K562 (cell line): ENCODE measurements at regions not wholly inside any gene's neighbourhood (a gene's known extent, or its start where the extent isn't known, plus 50 kb on each side); places are given as distances from the start of the nearest gene placed in this dataset.

Experiments
- ATF1 ChIP-seq, 2 experiments: fragments of 450-650 bp in 1 of 2; IDR thresholded peaks; 2 replicates each; pipeline ENCODE4 v1.6.1; 2016; ENCODE audit warnings: missing compliant biosample characterization in 1 of 2, missing genetic modification characterization in 1 of 2
- BRCA1 ChIP-seq, 2 experiments: fragments of 450-650 bp in 1 of 2; sonication (generic) in 1 of 2; formaldehyde crosslinking in 1 of 2; IDR thresholded peaks; 2 replicates each; pipeline versions ENCODE4 v1.5.0 to v1.6.1; 2017 to 2020; ENCODE audit warnings: mild to moderate bottlenecking in 1 of 2, missing genetic modification reagents in 1 of 2
- CTBP1 ChIP-seq: fragments of 450-650 bp; IDR thresholded peaks from 2 replicates; pipeline ENCODE4 v1.6.1; 2016; ENCODE audit warnings: borderline replicate concordance
- ESRRA ChIP-seq: fragments of 450-650 bp; IDR thresholded peaks from 2 replicates; pipeline ENCODE4 v1.6.1; 2014; ENCODE audit warnings: low read depth, mild to moderate bottlenecking, moderate library complexity, borderline replicate concordance
- HSF4 ChIP-seq: fragments of 250-450 bp; sonication (Bioruptor Pico); IDR thresholded peaks from 2 replicates; pipeline ENCODE4 v2.1.2; 2022; ENCODE audit warnings: mild to moderate bottlenecking, moderate library complexity, borderline replicate concordance
- MTA2 ChIP-seq: fragments of 450-650 bp; IDR thresholded peaks from 2 replicates; pipeline ENCODE4 v1.6.1; 2016; ENCODE audit warnings: low read depth
- MXI1 ChIP-seq: IDR thresholded peaks from 2 replicates; pipeline ENCODE4 v1.6.1; 2011; ENCODE audit warnings: low read depth, mild to moderate bottlenecking, improper control_type of control experiment, low read length
- MYNN ChIP-seq, 2 experiments: sonication (generic); formaldehyde crosslinking in 1 of 2; IDR thresholded peaks; 2 replicates each; pipeline versions ENCODE4 v1.5.0 to v1.6.1; 2016 to 2020; ENCODE audit warnings: antibody characterized with exemption in 1 of 2, missing genetic modification reagents in 1 of 2
- NFRKB ChIP-seq: fragments of 450-650 bp; IDR thresholded peaks from 2 replicates; pipeline ENCODE4 v1.6.1; 2016; ENCODE audit warnings: low read depth
- NR2C1 ChIP-seq, 2 experiments: fragments of 450-650 bp; IDR thresholded peaks; 2 replicates each; pipeline ENCODE4 v1.6.1; 2017; ENCODE audit warnings: mild to moderate bottlenecking in 2 of 2, antibody characterized with exemption in 1 of 2, inconsistent platforms in 1 of 2, missing compliant biosample characterization in 1 of 2, missing genetic modification characterization in 1 of 2
- RAD51 ChIP-seq: fragments of 450-650 bp; IDR thresholded peaks from 2 replicates; pipeline ENCODE4 v1.7.1; 2016; ENCODE audit warnings: low read depth, mild to moderate bottlenecking, borderline replicate concordance
- RBFOX2 ChIP-seq: fragments of 200-400 bp; formaldehyde crosslinking; IDR thresholded peaks from 2 replicates; pipeline ENCODE4 v1.6.1; 2017; ENCODE audit warnings: low read depth, mild to moderate bottlenecking, low read length, moderate library complexity
- RCOR1 ChIP-seq, 2 experiments: IDR thresholded peaks; 2 replicates each; pipeline ENCODE4 v1.6.1; 2012; ENCODE audit warnings: low read depth in 2 of 2, low read length in 2 of 2, borderline replicate concordance in 1 of 2, improper control_type of control experiment in 1 of 2
- SRF ChIP-seq, 2 experiments: fragments of 250-450, 450-650 bp in 1 of 2; sonication (Bioruptor Pico) in 1 of 2; sonication (generic) in 1 of 2; formaldehyde crosslinking; IDR thresholded peaks; 2 replicates each; pipeline versions ENCODE4 v1.5.0 to v1.5.1; 2020 to 2022; ENCODE audit warnings: mild to moderate bottlenecking in 1 of 2, missing genetic modification reagents in 1 of 2
- TAL1 ChIP-seq: fragments of 450-650 bp; IDR thresholded peaks from 2 replicates; pipeline ENCODE4 v1.6.1; 2016; ENCODE audit warnings: mild to moderate bottlenecking
- TCF3 ChIP-seq: sonication (generic); formaldehyde crosslinking; IDR thresholded peaks from 2 replicates; pipeline ENCODE4 v1.4.0; 2020; ENCODE audit warnings: mild to moderate bottlenecking, missing genetic modification reagents
- YY1 ChIP-seq, 3 experiments: IDR thresholded peaks; 2 replicates each; pipeline ENCODE4 v1.6.1; 2011; ENCODE audit warnings: low read length in 2 of 3, mild to moderate bottlenecking in 2 of 3, moderate library complexity in 2 of 3, borderline replicate concordance in 1 of 3, control low read depth in 1 of 3, low read depth in 1 of 3; ENCODE audit not compliant: insufficient read depth in 3 of 3, insufficient replicate concordance in 2 of 3, control insufficient read depth in 1 of 3, insufficient read length in 1 of 3; ENCODE audit errors: extremely low read depth in 1 of 3
- ZNF124 ChIP-seq: sonication (generic); formaldehyde crosslinking; IDR thresholded peaks from 2 replicates; pipeline ENCODE4 v1.8.1; 2022; ENCODE audit warnings: missing genetic modification reagents
- ZNF354B ChIP-seq: fragments of 250-450 bp; sonication (Bioruptor Pico); IDR thresholded peaks from 2 replicates; pipeline ENCODE4 v1.4.0; 2020
- ZNF695 ChIP-seq: fragments of 450-650 bp; formaldehyde crosslinking; IDR thresholded peaks from 2 replicates; pipeline ENCODE4 v1.4.0; 2020; ENCODE audit warnings: mild to moderate bottlenecking, moderate library complexity
- ZNF717 ChIP-seq: fragments of 250-450 bp; sonication (Bioruptor Pico); IDR thresholded peaks from 2 replicates; pipeline ENCODE4 v1.5.0; 2021
- TF ChIP-seq, protein P1 (sequence below): sonication (generic); formaldehyde crosslinking; IDR thresholded peaks from 2 replicates; pipeline ENCODE4 v1.9.0; 2022; ENCODE audit warnings: mild to moderate bottlenecking, missing genetic modification reagents
- TF ChIP-seq, protein P2 (sequence below): sonication (generic); formaldehyde crosslinking; IDR thresholded peaks from 2 replicates; pipeline ENCODE4 v1.8.0; 2023; ENCODE audit warnings: mild to moderate bottlenecking, missing genetic modification reagents
- TF ChIP-seq, protein P3 (sequence below), 2 experiments: fragments of 200-800 bp in 1 of 2; sonication (Bioruptor generic) in 1 of 2; sonication (generic) in 1 of 2; formaldehyde crosslinking in 1 of 2; IDR thresholded peaks in 1 of 2; conservative IDR thresholded peaks in 1 of 2; 2 replicates each; pipeline versions ENCODE4 v1.5.0 to v1.6.1; 2016 to 2020; ENCODE audit warnings: missing compliant biosample characterization in 1 of 2, missing genetic modification characterization in 1 of 2, missing genetic modification reagents in 1 of 2

GRCh38 chr22:22171357-22172218 lies 73.0 kb upstream of the VPREB1 start (continued):
- TF ChIP-seq, protein P1, sequence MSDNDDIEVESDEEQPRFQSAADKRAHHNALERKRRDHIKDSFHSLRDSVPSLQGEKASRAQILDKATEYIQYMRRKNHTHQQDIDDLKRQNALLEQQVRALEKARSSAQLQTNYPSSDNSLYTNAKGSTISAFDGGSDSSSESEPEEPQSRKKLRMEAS (CRISPR knock-in tag): no peak
- TF ChIP-seq ZNF717 (CRISPR knock-in tag): no peak
- no peak for TF ChIP-seq HSF4 (CRISPR knock-in tag)
- no peak for TF ChIP-seq YY1 (IDR thresholded peaks at IDR 0.05; ENCODE audit: borderline replicate concordance in 1 of 3, control insufficient read depth in 1 of 3, extremely low read depth in 1 of 3, insufficient read depth in 3 of 3, insufficient read length in 1 of 3, insufficient replicate concordance in 2 of 3, low read depth in 1 of 3, low read length in 2 of 3)
- TF ChIP-seq MXI1: no peak
- no peak for TF ChIP-seq NR2C1 (IDR thresholded peaks at IDR 0.05)
- no peak for TF ChIP-seq NR2C1 (tag; IDR thresholded peaks at IDR 0.05)
- peak; percentile 72; the same call in 1 of the 2 replicates for TF ChIP-seq ESRRA
- no peak for TF ChIP-seq RAD51
- TF ChIP-seq, protein P2, sequence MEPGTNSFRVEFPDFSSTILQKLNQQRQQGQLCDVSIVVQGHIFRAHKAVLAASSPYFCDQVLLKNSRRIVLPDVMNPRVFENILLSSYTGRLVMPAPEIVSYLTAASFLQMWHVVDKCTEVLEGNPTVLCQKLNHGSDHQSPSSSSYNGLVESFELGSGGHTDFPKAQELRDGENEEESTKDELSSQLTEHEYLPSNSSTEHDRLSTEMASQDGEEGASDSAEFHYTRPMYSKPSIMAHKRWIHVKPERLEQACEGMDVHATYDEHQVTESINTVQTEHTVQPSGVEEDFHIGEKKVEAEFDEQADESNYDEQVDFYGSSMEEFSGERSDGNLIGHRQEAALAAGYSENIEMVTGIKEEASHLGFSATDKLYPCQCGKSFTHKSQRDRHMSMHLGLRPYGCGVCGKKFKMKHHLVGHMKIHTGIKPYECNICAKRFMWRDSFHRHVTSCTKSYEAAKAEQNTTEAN (CRISPR knock-in tag): no peak
- no peak for TF ChIP-seq BRCA1 (IDR thresholded peaks at IDR 0.05)
- TF ChIP-seq BRCA1 (CRISPR knock-in tag; IDR thresholded peaks at IDR 0.05): peak; percentile 76; the same call in 1 of the 2 replicates
- peak in 1 of 2 experiments; percentile 10; a peak in 1 of 4 replicates for TF ChIP-seq SRF (CRISPR knock-in tag; IDR thresholded peaks at IDR 0.05)
- no peak for TF ChIP-seq TAL1
- TF ChIP-seq ZNF124: 0 out of 2 replicates have a peak, but pooled peaks have one; percentile 12
- TF ChIP-seq TCF3 (CRISPR knock-in tag): no peak
- 0 out of 2 replicates have a peak, but pooled peaks have one; percentile 32 for TF ChIP-seq CTBP1
- no peak for TF ChIP-seq ZNF695
- no peak for TF ChIP-seq ZNF354B (CRISPR knock-in tag)
- TF ChIP-seq MTA2: no peak
- no peak for TF ChIP-seq NFRKB
- TF ChIP-seq ATF1 (CRISPR knock-in tag; IDR thresholded peaks at IDR 0.05): no peak
- no peak for TF ChIP-seq ATF1 (tag; IDR thresholded peaks at IDR 0.05)
- TF ChIP-seq, protein P3, sequence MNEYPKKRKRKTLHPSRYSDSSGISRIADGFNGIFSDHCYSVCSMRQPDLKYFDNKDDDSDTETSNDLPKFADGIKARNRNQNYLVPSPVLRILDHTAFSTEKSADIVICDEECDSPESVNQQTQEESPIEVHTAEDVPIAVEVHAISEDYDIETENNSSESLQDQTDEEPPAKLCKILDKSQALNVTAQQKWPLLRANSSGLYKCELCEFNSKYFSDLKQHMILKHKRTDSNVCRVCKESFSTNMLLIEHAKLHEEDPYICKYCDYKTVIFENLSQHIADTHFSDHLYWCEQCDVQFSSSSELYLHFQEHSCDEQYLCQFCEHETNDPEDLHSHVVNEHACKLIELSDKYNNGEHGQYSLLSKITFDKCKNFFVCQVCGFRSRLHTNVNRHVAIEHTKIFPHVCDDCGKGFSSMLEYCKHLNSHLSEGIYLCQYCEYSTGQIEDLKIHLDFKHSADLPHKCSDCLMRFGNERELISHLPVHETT (CRISPR knock-in tag; conservative IDR thresholded peaks at IDR 0.05 in 1 of 2, IDR thresholded peaks at IDR 0.05 in 1 of 2): peak in 1 of 2 experiments; percentile 95; a peak in 1 of 4 replicates
- TF ChIP-seq RCOR1 (IDR thresholded peaks at IDR 0.05; ENCODE audit: borderline replicate concordance in 1 of 2, low read depth in 2 of 2, low read length in 2 of 2): 0 out of 4 replicates have a peak, but pooled peaks of 1 of the 2 experiments have one; percentile 41
- TF ChIP-seq RBFOX2: no peak
- TF ChIP-seq MYNN (IDR thresholded peaks at IDR 0.05): no peak
- TF ChIP-seq MYNN (CRISPR knock-in tag; IDR thresholded peaks at IDR 0.05): 0 out of 2 replicates have a peak, but pooled peaks have one; percentile 73
